ENCODE measurements at regions not wholly inside any gene's neighbourhood (a gene's known extent, or its start where the extent isn't known, plus 50 kb on each side); places are given as distances from the start of the nearest gene placed in this dataset.

GRCh38 chr12:3371018-3371417 is 120.0 kb upstream of the PRMT8 start:
- no peak overlapping the region for H3K4me3 ChIP-seq
- intact Hi-C loops (cut with DNase I, micrococcal nuclease), result no loop called here
- H3K36me3 ChIP-seq (ENCODE audit: low read depth), result no peaks in the 10 kb centered on the region
- no peak for ATAC-seq
- H3K9me3 ChIP-seq, result no peaks in the 10 kb centered on the region
- TF ChIP-seq CTCF (IDR thresholded peaks at IDR 0.05), result no peak
- H3K4me1 ChIP-seq (ENCODE audit: low read depth), result no peaks in the 10 kb centered on the region
- no peak for DNase-seq

GRCh38 chr12:3375326-3375725 is 115.7 kb upstream of the PRMT8 start:
- ATAC-seq (no peak), DNase-seq (no peak)
- H3K4me1 ChIP-seq (ENCODE audit: low read depth), result no peaks in the 10 kb centered on the region
- H3K36me3 ChIP-seq (ENCODE audit: low read depth), result no peaks in the 10 kb centered on the region
- no peak overlapping the region for H3K4me3 ChIP-seq
- no peak for TF ChIP-seq CTCF (IDR thresholded peaks at IDR 0.05)
- no peaks in the 10 kb centered on the region for H3K9me3 ChIP-seq
- intact Hi-C loops (cut with DNase I, micrococcal nuclease), result no loop called here

- no peak for TF ChIP-seq CTCF (IDR thresholded peaks at IDR 0.05)
- ATAC-seq (no peak), DNase-seq (no peak)
- H3K4me1 ChIP-seq (ENCODE audit: low read depth), result no peaks in the 10 kb centered on the region
- H3K4me3 ChIP-seq, result no peak overlapping the region
- intact Hi-C loops (cut with DNase I, micrococcal nuclease), result no loop called here
- no peaks in the 10 kb centered on the region for H3K9me3 ChIP-seq
- no peaks in the 10 kb centered on the region for H3K36me3 ChIP-seq (ENCODE audit: low read depth)
These were observed 114.1 kb upstream of the PRMT8 start for GRCh38 chr12:3376779-3377455.

- no peak for TF ChIP-seq CTCF (IDR thresholded peaks at IDR 0.05)
- intact Hi-C loops (cut with DNase I, micrococcal nuclease), result no loop called here
- ATAC-seq (no peak), DNase-seq (no peak)
- Histone ChIP-seq H3K4me3 (no peak overlapping the region), H3K9me3 (no peaks in the 10 kb centered on the region), H3K4me1 (ENCODE audit: low read depth) (no peaks in the 10 kb centered on the region), H3K36me3 (ENCODE audit: low read depth) (no peaks in the 10 kb centered on the region)
These were observed 112.3 kb upstream of the PRMT8 start for GRCh38 chr12:3378655-3379054.

GRCh38 chr12:3379079-3379478 is 111.9 kb upstream of the PRMT8 start:
- H3K4me3 ChIP-seq, result no peak overlapping the region
- DNase-seq (no peak), ATAC-seq (no peak)

More at GRCh38 chr12:3379079-3379478, 111.9 kb upstream of the PRMT8 start:
- intact Hi-C loops (cut with DNase I, micrococcal nuclease), result no loop called here
- H3K9me3 ChIP-seq, result no peaks in the 10 kb centered on the region
- no peak for TF ChIP-seq CTCF (IDR thresholded peaks at IDR 0.05)
- no peaks in the 10 kb centered on the region for H3K36me3 ChIP-seq (ENCODE audit: low read depth)
- H3K4me1 ChIP-seq (ENCODE audit: low read depth), result no peaks in the 10 kb centered on the region

Measured in mucosa of descending colon (tissue), 3 donors.